H1 (cell line): ENCODE measurements at regions not wholly inside any gene's neighbourhood (a gene's known extent, or its start where the extent isn't known, plus 50 kb on each side); places are given as distances from the start of the nearest gene placed in this dataset.

Experiments used
- CTCF ChIA-PET: fragments of 300-600 bp; sonication (Branson Sonifier 250); formaldehyde crosslinking; loops from one replicate; lab custom pipeline; 2021; ENCODE audit not compliant: partially characterized antibody; lab: Charles Lee
- POLR2A ChIA-PET: fragments of 300-600 bp; sonication (Branson Sonifier 250); formaldehyde crosslinking; loops from one replicate; lab custom pipeline; 2021; ENCODE audit warnings: inconsistent platforms; ENCODE audit not compliant: partially characterized antibody; lab: Charles Lee
- DNase-seq, 2 experiments: peaks; one replicate each; pipeline versions ENCODE4 v3.0.0 to v3.0.0-alpha.2; 2010 to 2022; ENCODE audit warnings: low spot score in 2 of 2, low read depth in 1 of 2, mixed read lengths in 1 of 2
- FAIRE-seq: peaks from 2 replicates; lab custom pipeline; 2011; peaks lifted over from hg19 to GRCh38; lab: Jason Lieb, UNC
- H2AFZ ChIP-seq: 2 replicates; pipeline ENCODE4 v1.8.1; 2012; ENCODE audit warnings: low read length, inconsistent platforms
- H2AK5ac ChIP-seq: 2 replicates; pipeline ENCODE4 v1.6.1; 2013; ENCODE audit warnings: low read depth, low read length
- H2BK120ac ChIP-seq: replicated peaks from 2 replicates; pipeline ENCODE3; 2013; ENCODE audit warnings: low read depth, low read length, inconsistent platforms
- H2BK12ac ChIP-seq: 2 replicates; pipeline ENCODE4 v1.6.1; 2013; ENCODE audit warnings: low read depth, low read length
- H2BK15ac ChIP-seq: 2 replicates; pipeline ENCODE4 v1.6.1; 2013; ENCODE audit warnings: low read length
- H2BK20ac ChIP-seq: 2 replicates; pipeline ENCODE4 v1.6.1; 2013; ENCODE audit warnings: low read length
- H2BK5ac ChIP-seq: 2 replicates; pipeline ENCODE4 v1.6.1; 2013; ENCODE audit warnings: low read depth, low read length
- H3K14ac ChIP-seq: 2 replicates; pipeline ENCODE4 v1.6.1; 2013; ENCODE audit warnings: inconsistent platforms; ENCODE audit not compliant: insufficient read length
- H3K18ac ChIP-seq: 2 replicates; pipeline ENCODE4 v1.6.1; 2013; ENCODE audit warnings: low read length; ENCODE audit errors: extremely low read depth
- H3K23ac ChIP-seq: 2 replicates; pipeline ENCODE4 v1.6.1; 2013; ENCODE audit warnings: inconsistent platforms; ENCODE audit not compliant: insufficient read length
- H3K23me2 ChIP-seq: 2 replicates; pipeline ENCODE4 v1.6.1; 2013; ENCODE audit warnings: low read depth, low read length
- H3K27ac ChIP-seq: 2 replicates; pipeline ENCODE4 v1.6.1; 2011; ENCODE audit warnings: low read depth, low read length, inconsistent platforms
- H3K27me3 ChIP-seq, 4 experiments: replicated peaks in 1 of 4; 1 replicate in 1 of 4; 2 replicates in 3 of 4; pipeline versions ENCODE4 v1.6.1 to v1.8.1; 2011 to 2013; ENCODE audit warnings: low read length in 3 of 4, mild to moderate bottlenecking in 3 of 4, inconsistent platforms in 2 of 4, mixed read lengths in 2 of 4, moderate library complexity in 1 of 4; ENCODE audit not compliant: control insufficient read depth in 3 of 4, insufficient read depth in 3 of 4; ENCODE audit errors: extremely low read depth in 1 of 4
- H3K36me3 ChIP-seq, 4 experiments: 2 replicates each; pipeline versions ENCODE4 v1.6.1 to v1.8.1; 2011 to 2013; ENCODE audit warnings: mild to moderate bottlenecking in 4 of 4, low read length in 3 of 4, moderate library complexity in 2 of 4, control low read depth in 1 of 4, inconsistent platforms in 1 of 4; ENCODE audit not compliant: insufficient read depth in 4 of 4, control insufficient read depth in 2 of 4
- H3K4ac ChIP-seq: replicated peaks from 2 replicates; pipeline ENCODE3; 2013; ENCODE audit warnings: low read length, low read depth, mixed read lengths, inconsistent platforms; ENCODE audit not compliant: insufficient read length
- H3K4me1 ChIP-seq, 4 experiments: replicated peaks in 1 of 4; 1 replicate in 1 of 4; 2 replicates in 3 of 4; pipeline versions ENCODE4 v1.6.1 to v1.8.1; 2011 to 2013; ENCODE audit warnings: low read length in 3 of 4, inconsistent platforms in 2 of 4, mixed read lengths in 1 of 4; ENCODE audit not compliant: insufficient read depth in 4 of 4, control insufficient read depth in 3 of 4
- H3K4me2 ChIP-seq, 2 experiments: 2 replicates each; pipeline versions ENCODE4 v1.6.1 to v1.8.1; 2011 to 2013; ENCODE audit warnings: low read depth in 2 of 2, low read length in 2 of 2, control low read depth in 1 of 2, inconsistent platforms in 1 of 2, mild to moderate bottlenecking in 1 of 2; ENCODE audit not compliant: insufficient read depth in 1 of 2
- H3K4me3 ChIP-seq, 4 experiments: fragments of 200-600, 300-600 bp in 1 of 4; sonication (generic), shearing (Covaris generic), sonication (Bioruptor Twin) in 1 of 4; 2 replicates each; pipeline versions ENCODE4 v1.5.1 to v1.8.1; 2011 to 2016; ENCODE audit warnings: low read length in 4 of 4, low read depth in 3 of 4, control low read depth in 2 of 4, inconsistent platforms in 2 of 4, mild to moderate bottlenecking in 2 of 4, mixed read lengths in 1 of 4, moderate library complexity in 1 of 4; ENCODE audit not compliant: insufficient read depth in 2 of 4; ENCODE audit errors: extremely low read depth in 1 of 4
- H3K56ac ChIP-seq: replicated peaks from 2 replicates; pipeline ENCODE3; 2013; ENCODE audit warnings: low read depth, mild to moderate bottlenecking, mixed read lengths, low read length, inconsistent platforms; ENCODE audit not compliant: insufficient read length
- H3K79me1 ChIP-seq: 2 replicates; pipeline ENCODE4 v1.6.1; 2013; ENCODE audit warnings: low read depth, low read length, control low read depth
- H3K79me2 ChIP-seq, 2 experiments: 2 replicates each; pipeline versions ENCODE4 v1.6.1 to v1.8.1; 2012 to 2013; ENCODE audit warnings: low read length in 2 of 2, mild to moderate bottlenecking in 2 of 2, inconsistent platforms in 1 of 2; ENCODE audit not compliant: insufficient read depth in 2 of 2, control insufficient read depth in 1 of 2
- H3K9ac ChIP-seq, 4 experiments: replicated peaks in 1 of 4; 1 replicate in 1 of 4; 2 replicates in 3 of 4; pipeline versions ENCODE4 v1.6.1 to v1.8.1; 2011 to 2013; ENCODE audit warnings: low read depth in 3 of 4, low read length in 3 of 4, control low read depth in 2 of 4, mild to moderate bottlenecking in 2 of 4, moderate library complexity in 2 of 4, inconsistent platforms in 1 of 4; ENCODE audit errors: extremely low read depth in 1 of 4
- H3K9me3 ChIP-seq, 2 experiments: 2 replicates each; pipeline versions ENCODE4 v1.6.1 to v1.8.1; 2012 to 2013; ENCODE audit warnings: mild to moderate bottlenecking in 2 of 2, moderate library complexity in 2 of 2, control low read depth in 1 of 2, inconsistent platforms in 1 of 2, low read depth in 1 of 2, low read length in 1 of 2, mixed read lengths in 1 of 2; ENCODE audit not compliant: insufficient read depth in 2 of 2
- H4K20me1 ChIP-seq, 2 experiments: replicated peaks in 1 of 2; 2 replicates each; pipeline versions ENCODE3 to v1.8.1; 2011 to 2013; ENCODE audit warnings: inconsistent platforms in 2 of 2, low read length in 2 of 2, mild to moderate bottlenecking in 1 of 2; ENCODE audit not compliant: insufficient read depth in 2 of 2, control insufficient read depth in 1 of 2
- H4K5ac ChIP-seq: 2 replicates; pipeline ENCODE4 v1.6.1; 2013; ENCODE audit warnings: low read length, low read depth, mixed read lengths, inconsistent platforms; ENCODE audit not compliant: insufficient read length
- H4K8ac ChIP-seq: 2 replicates; pipeline ENCODE4 v1.8.0; 2013; ENCODE audit warnings: mild to moderate bottlenecking, moderate library complexity, low read length, inconsistent platforms; ENCODE audit not compliant: insufficient read depth; ENCODE audit errors: extremely low read depth
- H4K91ac ChIP-seq: replicated peaks from 2 replicates; pipeline ENCODE3; 2013; ENCODE audit warnings: low read length, mixed read lengths, inconsistent platforms; ENCODE audit not compliant: insufficient read length
- BCL11A ChIP-seq, 2 experiments: IDR thresholded peaks; one replicate each; pipeline ENCODE4 v1.6.1; 2011; ENCODE audit warnings: low read depth in 2 of 2, low read length in 2 of 2, mild to moderate bottlenecking in 2 of 2
- BRCA1 ChIP-seq: IDR thresholded peaks from 2 replicates; pipeline ENCODE4 v1.6.1; 2012; ENCODE audit warnings: low read depth, low read length, improper control_type of control experiment
- EZH2 ChIP-seq: fragments of 200-600 bp; sonication (generic); IDR thresholded peaks from 2 replicates; pipeline ENCODE4 v1.7.1; 2012; ENCODE audit warnings: low read depth, mild to moderate bottlenecking, moderate library complexity, low read length, inconsistent platforms; ENCODE audit not compliant: severe bottlenecking
- SUZ12 ChIP-seq: fragments of 200-600 bp; sonication (generic); IDR thresholded peaks from 2 replicates; pipeline ENCODE4 v1.6.1; 2012; ENCODE audit warnings: mild to moderate bottlenecking, inconsistent platforms, low read length, moderate library complexity, mixed read lengths
- WGBS, 2 experiments: shearing (Covaris generic) in 1 of 2; methylation state at CpG; one replicate each; pipeline versions ENCODE4 v1.1.6 to v1.1.7; 2013 to 2015; ENCODE audit warnings: low lambda C conversion rate in 2 of 2, mixed read lengths in 2 of 2, inconsistent platforms in 1 of 2, low coverage in 1 of 2, missing lambda C conversion rate in 1 of 2; ENCODE audit not compliant: insufficient replicate concordance in 2 of 2, insufficient coverage in 1 of 2, insufficient read length in 1 of 2; ENCODE audit errors: extremely low coverage in 1 of 2, missing lambda C conversion rate in 1 of 2; 5-methylcytosine and 5-hydroxymethylcytosine counted together

GRCh38 chr14:23697680-23698079 lies 61.5 kb downstream of the DHRS2 start:
- H3K4ac ChIP-seq: no peak overlapping the region
- no peak overlapping the region for H3K4me3 ChIP-seq
- H2BK15ac ChIP-seq: no peak overlapping the region
- H4K5ac ChIP-seq: no peak overlapping the region
- POLR2A ChIA-PET: no interaction called here
- CTCF ChIA-PET: no interaction called here
- no peak overlapping the region for H3K27ac ChIP-seq
- no peaks in the 10 kb centered on the region for H4K20me1 ChIP-seq
- no peak overlapping the region for H3K9ac ChIP-seq
- 83% methylated on average over 4 of the region's 4 CpGs; no CpG with 5 or more reads in 1 of the 2 experiments for WGBS, 2 experiments
- H2AK5ac ChIP-seq: no peak overlapping the region
- H4K91ac ChIP-seq: no peak overlapping the region
- H3K27me3 ChIP-seq: no peaks in the 10 kb centered on the region; a peak in 1 of 7 replicates
- TF ChIP-seq BRCA1 (no peak), SUZ12 (no peak), BCL11A (IDR thresholded peaks at IDR 0.05; ENCODE audit: low read depth in 2 of 2, low read length in 2 of 2) (no peak), EZH2 (no peak)
- no peak overlapping the region for H2BK120ac ChIP-seq
- DNase-seq: no peak
- no peak overlapping the region for H2BK12ac ChIP-seq
- no peaks in the 10 kb centered on the region for H3K36me3 ChIP-seq
- H2BK5ac ChIP-seq: no peak overlapping the region
- no peaks in the 10 kb centered on the region for H3K79me1 ChIP-seq
- H4K8ac ChIP-seq: no peak overlapping the region
- H3K14ac ChIP-seq: no peak overlapping the region
- H3K23me2 ChIP-seq: no peaks in the 10 kb centered on the region; the same call in 1 of the 2 replicates
- no peak overlapping the region for H3K23ac ChIP-seq
- FAIRE-seq: no peak
- H3K79me2 ChIP-seq: no peaks in the 10 kb centered on the region
- H3K4me1 ChIP-seq: peaks cover 11 to 18% (median 14%) of the 10 kb centered on the region in 4 experiments; a peak in 6 of 7 replicates
- H3K56ac ChIP-seq: no peak overlapping the region
- no peak overlapping the region for H3K18ac ChIP-seq
- no peak overlapping the region for H2BK20ac ChIP-seq
- H2AFZ ChIP-seq: no peak overlapping the region
- H3K9me3 ChIP-seq: peaks cover 19 to 20% of the 10 kb centered on the region in 2 experiments
- no peak overlapping the region for H3K4me2 ChIP-seq
